IPS-NIHi7 (cell line): ENCODE measurements at regions not wholly inside any gene's neighbourhood (a gene's known extent, or its start where the extent isn't known, plus 50 kb on each side); places are given as distances from the start of the nearest gene placed in this dataset.
"Not testable (repeated sequence)": the region's sequence is repeated elsewhere in the genome, so short reads cannot be mapped to it uniquely, and the experiment has no call there.

Experiments
- DNase-seq: peaks from one replicate; pipeline ENCODE4 v3.0.0; 2012; ENCODE audit warnings: mixed read lengths; ENCODE audit errors: extremely low spot score

GRCh38 chrX:66914080-66914479 is 275.2 kb upstream of the EDA2R start:
- DNase-seq: no peak

GRCh38 chrX:66912417-66912816 is 273.5 kb upstream of the EDA2R start:
- no peak for DNase-seq

GRCh38 chrX:66902081-66902480 is 263.2 kb upstream of the EDA2R start:
- DNase-seq: no peak

- DNase-seq: no peak
Measured at GRCh38 chrX:66900886-66901285, 262.0 kb upstream of the EDA2R start.

GRCh38 chrX:66892004-66892403 is 253.1 kb upstream of the EDA2R start:
- no peak for DNase-seq

- DNase-seq: no peak
Measured at GRCh38 chrX:66889418-66889817, 250.5 kb upstream of the EDA2R start.

GRCh38 chrX:66882101-66882500 is 243.2 kb upstream of the EDA2R start:
- DNase-seq: no peak

GRCh38 chrX:66876776-66877175 is 237.9 kb upstream of the EDA2R start:
- no peak for DNase-seq

- DNase-seq: no peak
Measured at GRCh38 chrX:66872771-66873170, 233.9 kb upstream of the EDA2R start.

- no peak for DNase-seq
Measured at GRCh38 chrX:66863721-66864120, 224.8 kb upstream of the EDA2R start.

- no peak for DNase-seq
Measured at GRCh38 chrX:66833426-66833825, 194.5 kb upstream of the EDA2R start.

- DNase-seq: no peak
Measured at GRCh38 chrX:66815227-66815626, 176.3 kb upstream of the EDA2R start.

GRCh38 chrX:66794514-66794913 is 155.6 kb upstream of the EDA2R start:
- DNase-seq: not testable (repeated sequence)

GRCh38 chrX:66766318-66766717 is 127.4 kb upstream of the EDA2R start:
- DNase-seq: no peak

- no peak for DNase-seq
Measured at GRCh38 chrX:66760651-66761050, 121.8 kb upstream of the EDA2R start.

- no peak for DNase-seq
Measured at GRCh38 chrX:66756717-66757116, 117.8 kb upstream of the EDA2R start.

- DNase-seq: no peak
Measured at GRCh38 chrX:66751136-66751782, 112.4 kb upstream of the EDA2R start.

GRCh38 chrX:66744519-66744918 is 105.6 kb upstream of the EDA2R start:
- not testable (repeated sequence) for DNase-seq

- peak; percentile 11 for DNase-seq
Measured at GRCh38 chrX:66731398-66731797, 92.5 kb upstream of the EDA2R start.

GRCh38 chrX:66728818-66729271 is 90.0 kb upstream of the EDA2R start:
- DNase-seq: peak; percentile 50

- no peak for DNase-seq
Measured at GRCh38 chrX:66717926-66718325, 79.0 kb upstream of the EDA2R start.

GRCh38 chrX:66698273-66699204 is 59.7 kb upstream of the EDA2R start:
- no peak for DNase-seq

- DNase-seq: not testable (repeated sequence)
Measured at GRCh38 chrX:66692512-66692911, 53.6 kb upstream of the EDA2R start.
